C4-2B (cell line): ENCODE measurements at regions not wholly inside any gene's neighbourhood (a gene's known extent, or its start where the extent isn't known, plus 50 kb on each side); places are given as distances from the start of the nearest gene placed in this dataset.

Experiments
- H3K27ac ChIP-seq: fragments of 450-650 bp; 2 replicates; pipeline ENCODE4 v1.5.1; 2017
- ZFX ChIP-seq: fragments of 450-650 bp; IDR thresholded peaks from 2 replicates; pipeline ENCODE4 v1.6.1; 2017
- TF ChIP-seq, protein P1 (sequence below): fragments of 450-650 bp; conservative IDR thresholded peaks from 2 replicates; pipeline ENCODE4 v1.5.1; 2017; ENCODE audit warnings: mild to moderate bottlenecking

DNA sequence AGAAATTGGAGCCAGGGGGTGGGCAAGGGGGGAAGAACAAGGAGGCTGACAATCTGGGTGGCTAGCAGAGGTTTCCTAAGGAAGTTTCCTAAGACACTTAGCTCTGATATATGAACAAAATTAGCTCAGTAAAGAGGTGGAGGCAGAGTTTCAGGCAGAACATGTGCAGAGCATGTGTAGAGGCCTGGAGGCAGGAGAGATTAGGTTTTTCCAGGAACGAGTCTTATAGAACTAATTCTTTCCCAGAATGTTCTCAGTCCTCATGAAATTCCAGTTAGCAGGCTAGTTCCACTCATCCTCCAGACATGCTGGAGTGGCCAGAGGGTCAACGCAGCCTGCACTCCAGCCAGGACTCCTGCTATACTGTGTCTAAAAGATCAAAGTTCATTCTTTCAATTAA, 184.7 kb downstream of the LACC1 start:
- H3K27ac ChIP-seq, result no peak overlapping the region
- TF ChIP-seq, protein P1, sequence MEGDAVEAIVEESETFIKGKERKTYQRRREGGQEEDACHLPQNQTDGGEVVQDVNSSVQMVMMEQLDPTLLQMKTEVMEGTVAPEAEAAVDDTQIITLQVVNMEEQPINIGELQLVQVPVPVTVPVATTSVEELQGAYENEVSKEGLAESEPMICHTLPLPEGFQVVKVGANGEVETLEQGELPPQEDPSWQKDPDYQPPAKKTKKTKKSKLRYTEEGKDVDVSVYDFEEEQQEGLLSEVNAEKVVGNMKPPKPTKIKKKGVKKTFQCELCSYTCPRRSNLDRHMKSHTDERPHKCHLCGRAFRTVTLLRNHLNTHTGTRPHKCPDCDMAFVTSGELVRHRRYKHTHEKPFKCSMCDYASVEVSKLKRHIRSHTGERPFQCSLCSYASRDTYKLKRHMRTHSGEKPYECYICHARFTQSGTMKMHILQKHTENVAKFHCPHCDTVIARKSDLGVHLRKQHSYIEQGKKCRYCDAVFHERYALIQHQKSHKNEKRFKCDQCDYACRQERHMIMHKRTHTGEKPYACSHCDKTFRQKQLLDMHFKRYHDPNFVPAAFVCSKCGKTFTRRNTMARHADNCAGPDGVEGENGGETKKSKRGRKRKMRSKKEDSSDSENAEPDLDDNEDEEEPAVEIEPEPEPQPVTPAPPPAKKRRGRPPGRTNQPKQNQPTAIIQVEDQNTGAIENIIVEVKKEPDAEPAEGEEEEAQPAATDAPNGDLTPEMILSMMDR, result no peak
- no peak for TF ChIP-seq ZFX

- H3K27ac ChIP-seq, result no peak overlapping the region
- TF ChIP-seq ZFX, result no peak
- TF ChIP-seq, protein P1, result no peak
Observed at GRCh38 chr13:44068169-44068568, 188.5 kb downstream of the LACC1 start.

DNA sequence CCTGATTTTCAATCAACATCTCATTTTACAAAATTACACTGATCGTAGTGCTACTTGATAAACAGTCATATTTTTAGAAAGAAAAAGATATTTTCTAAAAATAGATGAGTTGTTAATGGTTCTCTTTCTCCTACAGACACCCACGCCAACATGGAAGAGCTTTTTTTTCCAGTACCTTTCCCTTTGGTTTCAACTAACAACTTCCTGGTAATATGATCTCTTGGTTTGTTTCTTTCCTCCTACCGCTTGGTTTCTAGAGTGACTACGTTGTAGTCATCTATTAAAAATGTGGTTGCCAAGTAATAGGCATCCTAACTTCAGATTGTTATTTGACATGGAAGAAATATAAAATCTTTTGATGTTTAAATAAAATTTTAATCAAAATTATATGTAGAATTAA, 189.0 kb downstream of the LACC1 start:
- TF ChIP-seq, protein P1, result no peak
- TF ChIP-seq ZFX, result no peak
- no peak overlapping the region for H3K27ac ChIP-seq

- H3K27ac ChIP-seq, result no peak overlapping the region
- TF ChIP-seq, protein P1, result no peak
- TF ChIP-seq ZFX, result no peak
Observed at GRCh38 chr13:44072536-44072935, 192.8 kb downstream of the LACC1 start.

DNA sequence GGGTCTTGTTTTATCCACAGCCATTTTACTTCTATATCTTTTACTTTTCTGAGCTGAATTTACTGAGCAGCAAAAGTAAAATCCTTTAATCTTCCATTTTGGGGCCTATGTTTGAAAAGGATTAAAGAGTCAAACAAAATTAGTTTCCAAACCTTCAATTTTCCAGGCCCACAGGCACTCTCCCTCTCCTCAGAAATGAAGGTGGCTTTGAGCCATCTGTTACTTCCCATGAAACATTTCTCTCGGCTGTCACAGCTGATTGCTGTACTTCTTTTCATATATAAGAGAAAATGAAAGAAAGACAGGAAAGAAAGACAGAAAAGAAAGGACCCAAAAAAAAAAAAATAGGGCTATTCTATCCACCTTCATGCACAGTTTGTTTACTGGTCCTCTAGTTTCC, 194.9 kb downstream of the LACC1 start:
- TF ChIP-seq, protein P1, result no peak
- TF ChIP-seq ZFX, result no peak
- H3K27ac ChIP-seq, result no peak overlapping the region

DNA sequence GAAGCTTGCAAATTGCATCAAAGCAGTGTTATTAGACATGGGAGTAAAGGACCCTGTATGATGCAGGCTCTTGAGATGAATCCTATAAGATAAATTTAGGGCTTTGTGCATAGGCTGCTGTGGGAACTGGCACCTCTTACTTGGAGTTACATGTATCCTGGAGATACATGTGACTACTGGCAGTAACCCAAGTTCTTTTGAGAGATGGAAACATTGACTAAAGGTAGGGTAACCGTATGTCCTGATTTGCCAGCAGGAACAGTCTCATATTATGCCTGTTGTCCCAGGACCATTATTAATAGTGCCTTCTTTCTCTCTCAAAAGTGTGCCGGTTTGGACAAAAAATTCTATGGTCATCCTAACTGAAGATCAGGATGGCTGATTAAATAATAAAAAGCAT, 195.4 kb downstream of the LACC1 start:
- H3K27ac ChIP-seq, result no peak overlapping the region
- no peak for TF ChIP-seq ZFX
- TF ChIP-seq, protein P1, result no peak

GRCh38 chr13:44078806-44079376, 199.2 kb downstream of the LACC1 start:
- no peak for TF ChIP-seq ZFX
- TF ChIP-seq, protein P1, result no peak
- H3K27ac ChIP-seq, result no peak overlapping the region
